ENCODE measurements at regions not wholly inside any gene's neighbourhood (a gene's known extent, or its start where the extent isn't known, plus 50 kb on each side); places are given as distances from the start of the nearest gene placed in this dataset.

DNA sequence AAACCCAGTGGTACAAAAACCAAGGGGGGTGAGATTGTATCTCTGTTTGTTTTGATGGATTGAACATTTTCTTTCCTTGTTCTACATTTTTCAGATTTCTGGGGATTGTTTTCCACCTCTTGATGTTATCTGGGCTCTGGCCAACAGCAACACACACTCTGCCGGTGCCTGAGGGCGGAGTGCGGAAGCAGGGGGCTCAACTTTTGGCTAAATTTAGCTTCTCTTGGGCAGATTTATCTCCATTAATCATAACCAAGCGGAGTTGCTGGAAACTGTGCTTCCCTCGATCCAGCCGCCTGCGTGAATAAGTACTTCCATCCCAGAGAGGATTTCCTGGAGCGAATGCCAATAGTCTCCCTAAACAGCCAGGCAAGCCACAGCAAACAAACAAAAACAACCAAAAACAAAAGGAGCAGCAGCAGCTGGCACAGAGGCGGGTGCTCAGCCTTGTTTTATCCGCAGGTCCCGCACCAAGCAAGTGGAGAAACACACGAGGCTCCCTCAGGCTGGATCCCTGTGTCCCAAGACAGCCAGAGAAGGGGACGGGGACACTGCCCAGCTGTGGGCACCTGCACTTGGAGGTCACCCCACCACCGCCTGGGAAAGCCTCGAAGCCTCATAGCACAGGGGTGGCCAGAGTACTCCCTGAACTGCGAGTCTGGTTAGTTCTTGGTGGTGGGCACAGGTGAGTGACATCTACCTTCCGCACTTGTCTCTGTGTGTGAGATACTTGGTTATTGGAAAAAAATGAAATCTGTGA, 143.4 kb downstream of the NDUFA10 start:
- no peak for TF ChIP-seq CTCF (IDR thresholded peaks at IDR 0.05)
- TF ChIP-seq ZFX (IDR thresholded peaks at IDR 0.05; ENCODE audit: borderline replicate concordance) = no peak

All from 22Rv1 (cell line).